ENCODE measurements at regions not wholly inside any gene's neighbourhood (a gene's known extent, or its start where the extent isn't known, plus 50 kb on each side); places are given as distances from the start of the nearest gene placed in this dataset.

DNA sequence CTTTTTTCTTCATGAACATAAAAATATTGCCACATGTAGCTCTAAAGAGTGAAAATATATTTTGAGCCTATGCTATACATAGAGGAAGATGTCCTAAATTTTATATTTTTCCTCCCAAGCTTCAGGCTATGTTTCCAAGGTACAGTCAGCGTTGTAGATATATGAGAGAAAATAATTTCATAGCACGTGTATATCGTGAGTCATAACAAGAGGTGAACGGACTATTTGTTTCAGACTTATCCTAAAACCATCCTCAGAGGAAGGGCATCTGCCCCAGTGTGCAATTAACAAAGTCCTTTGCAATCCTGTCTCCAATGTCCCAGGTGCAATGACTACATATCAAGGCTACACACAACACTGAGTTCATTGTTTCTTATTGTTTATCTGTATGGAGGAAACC, 177.3 kb upstream of the ARRDC4 start:
- no peak for TF ChIP-seq ZNF70 (CRISPR knock-in tag; IDR thresholded peaks at IDR 0.05)
- TF ChIP-seq, protein P1, sequence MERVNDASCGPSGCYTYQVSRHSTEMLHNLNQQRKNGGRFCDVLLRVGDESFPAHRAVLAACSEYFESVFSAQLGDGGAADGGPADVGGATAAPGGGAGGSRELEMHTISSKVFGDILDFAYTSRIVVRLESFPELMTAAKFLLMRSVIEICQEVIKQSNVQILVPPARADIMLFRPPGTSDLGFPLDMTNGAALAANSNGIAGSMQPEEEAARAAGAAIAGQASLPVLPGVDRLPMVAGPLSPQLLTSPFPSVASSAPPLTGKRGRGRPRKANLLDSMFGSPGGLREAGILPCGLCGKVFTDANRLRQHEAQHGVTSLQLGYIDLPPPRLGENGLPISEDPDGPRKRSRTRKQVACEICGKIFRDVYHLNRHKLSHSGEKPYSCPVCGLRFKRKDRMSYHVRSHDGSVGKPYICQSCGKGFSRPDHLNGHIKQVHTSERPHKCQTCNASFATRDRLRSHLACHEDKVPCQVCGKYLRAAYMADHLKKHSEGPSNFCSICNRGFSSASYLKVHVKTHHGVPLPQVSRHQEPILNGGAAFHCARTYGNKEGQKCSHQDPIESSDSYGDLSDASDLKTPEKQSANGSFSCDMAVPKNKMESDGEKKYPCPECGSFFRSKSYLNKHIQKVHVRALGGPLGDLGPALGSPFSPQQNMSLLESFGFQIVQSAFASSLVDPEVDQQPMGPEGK (CRISPR knock-in tag; IDR thresholded peaks at IDR 0.05; ENCODE audit: borderline replicate concordance): no peak
- TF ChIP-seq ZFP3 (CRISPR knock-in tag; IDR thresholded peaks at IDR 0.05): no peak
- no peak for TF ChIP-seq RARB (CRISPR knock-in tag; IDR thresholded peaks at IDR 0.05)
- TF ChIP-seq PPARA (CRISPR knock-in tag; IDR thresholded peaks at IDR 0.05; ENCODE audit: borderline replicate concordance): no peak

Data from SK-N-SH treated with all-trans-retinoic acid at 6 μM for 48 hours (cell line).